WERI-Rb-1 (cell line): ENCODE measurements at regions not wholly inside any gene's neighbourhood (a gene's known extent, or its start where the extent isn't known, plus 50 kb on each side); places are given as distances from the start of the nearest gene placed in this dataset.

Experiments
- DNase-seq: peaks from one replicate; pipeline ENCODE4 v3.0.0-alpha.2; 2020
- H3K27ac ChIP-seq: fragments of 250-450 bp; sonication (Bioruptor Pico); 2 replicates; pipeline ENCODE4 v1.5.1; 2020; ENCODE audit warnings: mild to moderate bottlenecking, moderate library complexity
- H3K27me3 ChIP-seq: fragments of 250-450 bp; sonication (Bioruptor Pico); 2 replicates; pipeline ENCODE4 v1.5.1; 2021; ENCODE audit warnings: mild to moderate bottlenecking, low read depth, moderate library complexity; ENCODE audit not compliant: insufficient read depth, severe bottlenecking
- H3K36me3 ChIP-seq: fragments of 250-450 bp; sonication (Bioruptor Pico); 2 replicates; pipeline ENCODE4 v1.5.1; 2020; ENCODE audit warnings: mild to moderate bottlenecking, moderate library complexity
- H3K4me3 ChIP-seq: 2 replicates; pipeline ENCODE4 v1.5.1; 2011; ENCODE audit warnings: low read depth, mild to moderate bottlenecking, control low read depth, low read length
- H3K9me3 ChIP-seq: fragments of 250-450 bp; sonication (Bioruptor Pico); 2 replicates; pipeline ENCODE4 v1.5.1; 2021; ENCODE audit warnings: mild to moderate bottlenecking, moderate library complexity; ENCODE audit not compliant: severe bottlenecking
- CTCF ChIP-seq: IDR thresholded peaks from 2 replicates; pipeline ENCODE4 v1.5.1; 2011; ENCODE audit warnings: low read depth, mild to moderate bottlenecking, control low read depth, inconsistent platforms, low read length

- no peaks in the 10 kb centered on the region for H3K9me3 ChIP-seq
- H3K27ac ChIP-seq, result no peak overlapping the region
- peaks cover 11% of the 10 kb centered on the region for H3K27me3 ChIP-seq
- no peak for TF ChIP-seq CTCF
- DNase-seq, result no peak
- H3K4me3 ChIP-seq, result no peak overlapping the region
- no peaks in the 10 kb centered on the region for H3K36me3 ChIP-seq
Observed at GRCh38 chr5:159657298-159657697, 259.0 kb upstream of the ADRA1B start.

DNA sequence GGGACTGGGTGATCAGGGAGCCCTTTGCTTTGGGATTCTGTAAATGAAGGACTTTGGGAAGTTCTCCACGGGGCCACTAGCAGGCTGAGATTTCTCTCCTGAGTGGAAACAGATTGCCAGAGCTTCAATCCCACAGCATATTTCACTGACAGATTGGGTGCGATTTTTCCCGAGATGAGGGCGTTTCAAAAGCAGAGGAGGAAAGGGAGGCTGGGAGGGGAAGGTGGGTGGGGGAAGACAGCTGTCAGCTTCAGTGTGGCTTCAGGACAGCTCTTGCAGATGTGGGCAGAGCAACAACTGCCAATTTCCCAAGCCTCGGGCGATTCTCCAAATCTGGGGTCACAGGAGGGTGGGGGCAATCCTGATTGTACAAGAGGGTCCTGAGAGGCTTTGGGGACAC lies 258.5 kb upstream of the ADRA1B start:
- H3K4me3 ChIP-seq, result no peak overlapping the region
- H3K36me3 ChIP-seq, result no peaks in the 10 kb centered on the region
- H3K27me3 ChIP-seq, result peaks cover 8% of the 10 kb centered on the region
- H3K9me3 ChIP-seq, result no peaks in the 10 kb centered on the region
- H3K27ac ChIP-seq, result no peak overlapping the region
- no peak for TF ChIP-seq CTCF
- DNase-seq, result no peak

DNA sequence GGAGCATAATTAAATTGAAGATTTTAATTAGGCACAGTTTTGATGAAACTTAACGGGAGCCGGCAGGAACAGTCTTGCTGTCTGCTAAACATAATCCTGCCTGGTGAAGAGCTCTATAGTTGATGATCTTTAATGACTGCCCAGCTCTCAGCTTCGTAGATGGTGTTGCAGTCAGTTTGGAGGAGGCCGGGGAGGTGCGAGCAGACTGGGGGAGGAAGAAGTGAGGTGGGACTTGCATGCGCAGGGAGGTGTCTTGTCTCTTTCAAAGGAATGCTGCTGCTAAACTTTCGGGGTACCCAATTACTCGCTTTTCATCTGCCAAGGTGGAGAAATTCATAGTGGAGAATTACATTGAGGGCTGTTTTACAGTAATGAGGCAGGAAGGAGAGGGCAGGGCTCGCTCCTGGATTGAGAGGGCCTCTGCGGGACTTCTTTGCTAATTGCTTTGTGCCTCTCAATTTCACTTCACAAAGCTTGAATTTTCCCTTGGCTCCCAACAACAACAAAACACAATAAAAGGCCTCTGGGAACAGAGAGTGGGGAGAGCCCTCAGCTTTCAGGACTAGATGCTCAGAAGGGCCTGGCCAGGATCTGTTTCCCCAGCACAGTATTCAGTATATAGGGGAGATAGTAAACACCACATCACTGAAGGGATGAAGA lies 257.9 kb upstream of the ADRA1B start:
- Histone ChIP-seq H3K4me3 (no peak overlapping the region), H3K9me3 (no peaks in the 10 kb centered on the region), H3K27ac (no peak overlapping the region), H3K27me3 (peaks cover 8% of the 10 kb centered on the region), H3K36me3 (no peaks in the 10 kb centered on the region)
- DNase-seq, result no peak
- no peak for TF ChIP-seq CTCF

- no peak overlapping the region for H3K27ac ChIP-seq
Observed at GRCh38 chr5:159660401-159660800, 255.9 kb upstream of the ADRA1B start.

GRCh38 chr5:159663986-159664385 lies 252.3 kb upstream of the ADRA1B start:
- no peaks in the 10 kb centered on the region for H3K27me3 ChIP-seq
- no peaks in the 10 kb centered on the region for H3K36me3 ChIP-seq
- no peak for DNase-seq
- H3K27ac ChIP-seq, result no peak overlapping the region
- H3K9me3 ChIP-seq, result no peaks in the 10 kb centered on the region
- H3K4me3 ChIP-seq, result no peak overlapping the region
- no peak for TF ChIP-seq CTCF

More at GRCh38 chr5:159660401-159660800, 255.9 kb upstream of the ADRA1B start:
- no peak for DNase-seq
- no peaks in the 10 kb centered on the region for H3K9me3 ChIP-seq
- H3K4me3 ChIP-seq, result no peak overlapping the region
- peaks cover 8% of the 10 kb centered on the region for H3K27me3 ChIP-seq
- H3K36me3 ChIP-seq, result no peaks in the 10 kb centered on the region
- no peak for TF ChIP-seq CTCF

DNA sequence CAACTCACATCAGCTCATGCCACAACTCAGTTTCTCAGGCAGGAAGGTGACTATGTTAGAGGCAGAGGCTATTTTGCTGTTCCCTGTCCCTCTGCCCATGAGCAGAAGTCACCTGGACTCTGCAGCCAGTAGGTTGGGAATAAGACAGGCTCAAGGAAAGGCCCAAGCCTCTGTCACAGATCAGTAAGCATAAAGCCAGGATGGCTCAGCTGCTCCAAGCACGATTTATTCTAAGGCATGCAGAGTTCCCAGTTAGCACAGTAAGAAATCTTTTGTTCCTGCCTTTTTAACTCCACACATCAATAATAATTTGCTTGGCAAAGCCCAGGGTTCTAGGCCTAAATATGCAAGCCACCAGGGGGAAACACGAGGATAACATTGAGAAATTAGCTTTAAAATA lies 249.0 kb upstream of the ADRA1B start:
- no peak overlapping the region for H3K27ac ChIP-seq
- no peak for TF ChIP-seq CTCF
- no peak overlapping the region for H3K4me3 ChIP-seq
- H3K9me3 ChIP-seq, result no peaks in the 10 kb centered on the region
- DNase-seq, result no peak
- H3K27me3 ChIP-seq, result no peaks in the 10 kb centered on the region
- H3K36me3 ChIP-seq, result no peaks in the 10 kb centered on the region
